ENCODE measurements at regions not wholly inside any gene's neighbourhood (a gene's known extent, or its start where the extent isn't known, plus 50 kb on each side); places are given as distances from the start of the nearest gene placed in this dataset.

DNA sequence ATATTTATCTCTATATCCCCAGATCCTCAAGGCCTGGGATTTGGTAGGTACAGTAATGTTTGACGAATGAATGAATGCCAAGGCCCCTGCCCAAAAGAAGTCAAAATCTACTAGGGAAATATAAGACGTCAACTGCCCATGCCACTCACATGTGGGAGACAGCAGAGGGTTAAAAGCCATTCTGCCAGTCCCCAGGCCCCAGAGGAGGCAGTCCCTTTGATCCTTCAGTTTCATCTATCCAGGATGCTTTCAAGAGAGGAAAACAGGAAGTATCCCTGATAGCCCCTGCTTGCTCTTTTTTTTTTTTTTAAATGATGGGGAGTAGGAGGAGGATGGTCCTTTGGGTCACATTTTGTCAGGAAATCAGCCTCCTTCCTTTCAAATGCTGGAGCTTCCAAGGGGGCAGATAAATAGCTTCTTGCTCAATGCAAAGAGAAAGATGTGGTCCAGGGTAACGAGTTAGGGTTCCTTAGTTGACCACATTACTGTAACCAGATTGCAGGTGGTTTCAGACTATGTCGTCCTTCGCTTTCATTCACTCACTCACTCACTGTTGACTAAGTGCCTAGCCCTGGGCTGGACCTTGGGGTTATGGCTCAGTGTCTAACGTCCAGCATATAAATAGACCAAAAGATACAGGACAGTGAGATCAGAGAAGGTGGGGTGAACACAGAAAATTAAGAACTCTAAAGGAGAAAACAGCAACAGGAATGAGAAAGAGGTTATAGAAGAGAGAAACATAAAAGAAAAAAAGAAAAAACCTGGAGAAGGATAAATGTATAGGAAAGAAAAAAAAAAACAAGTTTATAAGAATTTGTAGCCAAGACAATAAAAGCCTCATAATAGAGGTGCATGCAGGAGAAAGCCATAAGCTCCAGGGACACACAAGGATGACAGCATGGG, 64.6 kb upstream of the PIM1 start:
- DNase-seq (ENCODE audit: low read depth in 3 of 3): no peak

- DNase-seq (ENCODE audit: low read depth in 3 of 3): no peak
Observed at GRCh38 chr6:37106051-37106363, 63.9 kb upstream of the PIM1 start.

- no peak for DNase-seq (ENCODE audit: low read depth in 3 of 3)
Observed at GRCh38 chr6:37106554-37106953, 63.4 kb upstream of the PIM1 start.

DNA sequence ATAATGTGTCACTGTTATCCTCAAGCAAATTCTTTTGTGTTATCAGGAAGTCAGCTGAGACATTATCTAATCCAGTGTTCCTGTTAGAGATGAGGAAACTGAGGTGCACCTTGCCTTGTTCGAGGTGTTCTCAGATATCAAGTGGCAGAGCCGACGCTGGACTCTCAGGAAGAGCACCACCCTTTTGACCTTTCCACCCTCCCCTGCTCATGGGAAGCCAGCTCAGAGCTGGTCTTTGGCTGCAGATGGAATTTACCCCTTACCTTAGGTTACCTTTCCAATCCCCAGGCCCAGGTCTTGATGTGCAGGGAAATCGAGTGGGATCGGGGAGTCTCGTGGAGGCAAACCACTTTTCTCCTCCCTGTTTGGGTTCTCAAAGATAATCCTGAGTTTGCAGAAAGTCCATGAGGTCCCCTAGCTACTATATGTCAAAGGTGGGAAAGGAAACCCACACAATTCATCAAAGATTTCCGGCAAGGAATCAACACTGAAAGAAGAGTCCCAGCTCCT, 62.9 kb upstream of the PIM1 start:
- no peak for DNase-seq (ENCODE audit: low read depth in 3 of 3)

DNA sequence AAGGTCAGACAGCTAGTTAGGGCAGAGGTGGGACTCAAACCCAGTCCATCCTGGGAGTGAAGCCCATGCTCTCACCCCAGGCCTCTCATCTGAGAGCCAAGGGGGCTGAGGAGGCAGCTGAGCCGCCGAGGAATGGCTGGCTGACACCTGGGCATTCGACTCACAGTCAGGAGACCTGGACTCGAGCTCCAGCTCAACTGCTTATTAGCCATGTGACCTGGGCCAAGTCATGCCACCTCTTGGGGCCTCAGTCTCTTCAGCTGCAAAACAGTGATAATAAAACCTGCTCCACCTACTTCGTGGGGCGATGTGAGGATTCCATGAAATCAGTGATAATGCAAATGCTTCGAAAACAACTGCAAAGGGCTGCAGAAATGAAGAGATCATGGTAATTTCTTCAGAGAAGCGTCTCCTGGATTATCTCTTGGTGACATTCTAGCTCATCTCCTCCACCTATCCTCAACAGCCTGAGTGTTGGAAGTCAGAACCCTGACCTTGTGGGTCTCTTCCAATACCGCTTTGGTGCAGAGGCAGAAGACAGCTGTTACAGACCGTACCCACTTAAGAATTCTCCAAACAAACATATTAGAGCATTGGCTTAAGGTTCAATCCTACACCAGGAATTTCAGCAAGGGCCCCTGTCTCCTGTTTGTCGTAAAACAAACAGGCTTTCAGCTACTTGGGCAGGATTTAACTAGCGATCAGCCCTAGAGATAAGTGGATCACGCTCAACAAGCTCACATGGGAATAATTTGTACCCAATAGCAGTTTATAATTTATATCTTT, 60.0 kb upstream of the PIM1 start:
- DNase-seq (ENCODE audit: low read depth in 3 of 3): no peak

- DNase-seq (ENCODE audit: low read depth in 3 of 3): peak in 2 of 3 donors; percentile 16 to 20
Observed at GRCh38 chr6:37110500-37111461, 59.2 kb upstream of the PIM1 start.

DNA sequence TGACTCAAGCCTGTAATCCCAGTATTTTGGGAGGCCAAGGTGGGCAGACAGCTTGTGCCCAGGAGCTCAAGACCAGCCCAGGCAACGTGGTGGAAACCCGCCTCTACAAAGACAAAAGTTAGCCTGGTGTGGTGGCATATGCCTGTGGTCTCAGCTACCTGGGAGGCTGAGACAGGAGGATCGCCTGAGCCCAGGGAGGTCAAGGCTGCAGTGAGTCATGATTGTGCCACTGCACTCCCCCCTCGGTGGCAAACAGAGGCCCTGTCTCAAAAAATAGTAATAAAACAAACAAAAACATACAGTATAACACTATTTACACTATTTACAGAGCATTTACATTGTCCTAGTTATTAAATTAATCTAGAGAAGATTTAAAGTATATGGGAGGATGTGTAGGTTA, 56.0 kb upstream of the PIM1 start:
- no peak for DNase-seq (ENCODE audit: low read depth in 3 of 3)

DNA sequence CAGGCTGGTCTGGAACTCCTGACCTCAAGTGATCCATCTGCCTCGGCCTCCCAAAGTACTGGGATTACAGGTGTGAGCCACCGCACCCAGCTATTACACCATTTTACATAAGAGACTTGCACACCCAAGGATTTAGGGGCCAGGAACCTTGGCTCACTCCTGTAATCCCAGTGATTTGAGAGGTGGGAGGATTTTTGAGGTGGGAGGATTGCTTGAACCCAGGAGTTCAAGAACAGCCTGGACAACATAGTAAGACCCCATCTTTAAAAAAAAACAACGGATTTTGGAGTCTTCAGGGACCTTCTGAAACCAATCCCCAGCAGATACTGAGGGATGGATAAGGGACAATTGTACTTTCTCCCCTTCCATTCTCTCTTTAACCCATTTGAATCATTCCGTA, 55.3 kb upstream of the PIM1 start:
- DNase-seq (ENCODE audit: low read depth in 3 of 3): no peak

DNA sequence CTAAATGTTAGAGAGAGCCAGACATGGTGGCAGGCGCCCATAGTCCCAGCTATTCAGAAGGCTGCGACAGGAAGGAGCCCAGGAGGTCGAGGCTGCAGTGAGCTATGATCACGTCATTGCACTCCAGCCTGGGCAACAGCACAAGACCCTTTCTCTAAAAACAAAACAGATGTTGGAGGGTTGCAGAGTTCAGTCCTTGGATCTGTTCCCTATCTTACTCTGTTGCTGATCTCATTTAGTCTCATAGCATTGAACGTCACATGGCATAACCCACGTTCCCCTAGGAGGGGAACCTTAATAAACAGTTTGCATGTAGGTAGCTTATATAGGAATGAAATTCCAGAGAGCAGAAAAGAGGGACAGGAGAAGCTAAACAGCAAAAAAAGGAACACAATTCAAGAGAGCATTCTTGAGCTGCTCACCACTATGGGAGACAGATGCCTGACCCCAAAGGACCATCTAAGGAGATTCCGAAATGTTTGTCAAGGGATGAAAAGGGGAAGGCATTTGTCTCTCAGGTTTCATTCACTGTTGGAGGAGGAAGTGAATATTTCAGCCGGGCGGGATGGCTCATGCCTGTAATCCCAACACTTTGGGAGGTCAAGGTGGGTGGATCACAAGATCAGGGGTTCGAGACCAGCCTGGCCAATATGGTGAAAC, 54.6 kb upstream of the PIM1 start:
- DNase-seq (ENCODE audit: low read depth in 3 of 3): no peak

DNA sequence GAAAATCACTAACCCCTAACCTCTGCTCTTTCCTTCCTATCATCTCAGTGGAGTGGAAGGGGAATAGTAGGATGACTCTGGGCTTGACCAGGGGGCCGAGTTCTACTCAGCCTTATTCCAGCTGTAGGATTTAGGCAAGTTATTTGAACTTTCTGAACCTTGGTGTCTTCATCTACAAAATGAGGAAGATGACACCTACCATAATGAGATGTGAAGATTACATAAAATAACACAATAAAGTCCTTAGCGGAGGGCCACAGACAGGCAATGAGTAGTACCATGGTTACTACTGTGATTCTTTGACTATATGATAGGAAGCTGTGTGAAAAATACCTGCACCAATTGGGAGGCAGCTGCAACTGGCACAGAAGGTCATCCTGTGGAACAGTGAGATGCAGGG, 53.6 kb upstream of the PIM1 start:
- no peak for DNase-seq (ENCODE audit: low read depth in 3 of 3)

DNA sequence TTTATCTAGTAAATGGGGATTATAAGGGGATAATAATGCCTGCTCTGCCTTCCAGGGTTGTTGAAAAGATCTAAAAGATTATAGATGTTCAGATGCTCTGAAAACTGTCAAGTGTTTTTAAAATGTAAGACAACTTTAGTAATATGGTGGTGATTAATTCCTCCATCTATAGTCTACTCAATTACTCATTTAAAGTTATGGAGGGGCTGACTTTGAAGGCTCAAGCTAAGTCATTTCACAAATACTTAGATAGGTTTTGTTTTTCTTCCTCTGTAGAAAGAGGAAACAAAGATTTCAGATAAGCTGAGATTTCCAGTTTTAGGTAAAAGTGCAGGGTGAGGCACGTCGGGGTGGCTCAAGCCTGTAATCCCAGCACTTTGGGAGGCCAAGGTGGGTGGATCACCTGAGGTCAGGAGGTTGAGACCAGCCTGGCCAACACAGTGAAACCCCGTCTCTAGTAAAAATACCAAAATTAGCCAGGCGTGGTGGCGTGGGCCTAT, 50.5 kb upstream of the PIM1 start:
- DNase-seq (ENCODE audit: low read depth in 3 of 3): no peak
